GM19240 (cell line): ENCODE measurements at regions not wholly inside any gene's neighbourhood (a gene's known extent, or its start where the extent isn't known, plus 50 kb on each side); places are given as distances from the start of the nearest gene placed in this dataset.
A peak's percentile ranks its signal among the peaks of the same experiment; 100 is the strongest.

Source experiments
- DNase-seq: peaks from one replicate; pipeline ENCODE4 v3.0.0; 2011; ENCODE audit warnings: low spot score; ENCODE audit not compliant: insufficient read length

DNA sequence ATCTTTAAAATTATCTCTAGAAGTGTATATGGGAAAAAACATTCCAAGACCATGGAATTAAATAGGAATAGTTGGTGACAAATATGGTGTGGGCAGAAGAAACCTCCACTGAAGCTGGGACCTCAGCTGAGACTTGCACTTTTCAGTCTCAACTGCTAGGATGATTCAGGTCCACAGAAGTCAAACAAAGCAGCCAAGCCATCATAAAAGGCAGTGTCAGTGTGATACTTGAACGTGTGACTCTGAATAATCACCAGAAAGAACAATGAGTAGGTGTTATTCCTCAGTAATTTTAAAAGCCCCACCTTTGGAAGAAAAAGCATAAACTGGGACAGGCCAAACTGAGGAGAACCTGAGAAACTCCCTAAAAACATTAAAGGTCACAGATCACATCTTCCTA, 90.7 kb downstream of the ZNF281 start:
- no peak for DNase-seq

GRCh38 chr1:200317236-200317635, 92.6 kb downstream of the ZNF281 start:
- DNase-seq = no peak

GRCh38 chr1:200316148-200316803, 93.6 kb downstream of the ZNF281 start:
- no peak for DNase-seq

DNA sequence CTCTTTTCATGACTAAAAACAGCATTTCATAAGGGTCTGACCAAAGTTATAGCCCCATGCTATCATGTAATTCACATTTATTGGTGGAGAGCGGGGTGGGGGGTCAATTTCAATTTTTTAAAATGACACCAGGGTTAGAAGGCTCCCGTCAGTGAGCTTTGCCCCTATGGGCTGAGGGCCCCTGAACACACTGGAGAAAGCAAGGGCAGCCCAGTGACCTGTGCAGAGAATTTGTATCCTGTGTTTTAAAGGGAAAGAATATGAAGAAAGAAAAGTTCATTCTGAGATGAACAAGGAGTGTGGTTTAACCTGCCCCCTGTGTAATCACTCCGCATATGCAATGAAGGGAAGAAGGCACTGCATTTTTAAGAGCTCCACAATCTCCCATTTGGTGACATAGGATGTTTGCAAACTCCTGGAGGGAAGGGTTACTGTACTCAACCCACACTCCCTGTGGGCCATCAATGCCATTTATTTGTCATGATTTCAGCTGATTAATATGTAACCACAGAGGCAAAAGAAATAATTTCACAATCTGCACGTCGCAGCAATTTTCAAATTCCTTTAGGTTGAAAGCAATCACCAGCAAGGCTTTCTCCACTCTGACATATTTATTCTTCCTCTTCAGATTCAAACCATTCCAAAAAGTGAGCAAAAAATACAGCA, 95.6 kb downstream of the ZNF281 start:
- no peak for DNase-seq

DNA sequence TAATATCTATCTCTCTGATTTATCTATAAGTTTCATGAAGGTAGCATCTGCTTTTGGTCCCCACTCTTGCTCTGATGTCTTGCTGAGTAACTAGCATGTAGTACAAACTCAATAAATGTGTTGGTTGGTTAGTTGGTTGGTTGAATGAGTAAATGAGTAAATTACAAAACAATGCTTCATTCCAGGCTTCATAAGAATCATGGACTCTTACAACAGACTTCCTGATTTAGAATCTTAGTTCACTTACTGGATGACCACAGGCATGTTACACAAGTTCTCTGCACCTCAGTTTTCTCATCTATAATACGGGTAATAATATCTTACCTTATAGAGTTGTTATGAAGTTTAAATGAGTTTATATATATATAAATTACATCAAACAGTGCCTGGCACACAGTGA, 98.6 kb downstream of the ZNF281 start:
- DNase-seq = no peak

GRCh38 chr1:200310824-200311223, 99.0 kb downstream of the ZNF281 start:
- DNase-seq = no peak

- no peak for DNase-seq
These were observed 102.1 kb downstream of the ZNF281 start for GRCh38 chr1:200307755-200308066.

DNA sequence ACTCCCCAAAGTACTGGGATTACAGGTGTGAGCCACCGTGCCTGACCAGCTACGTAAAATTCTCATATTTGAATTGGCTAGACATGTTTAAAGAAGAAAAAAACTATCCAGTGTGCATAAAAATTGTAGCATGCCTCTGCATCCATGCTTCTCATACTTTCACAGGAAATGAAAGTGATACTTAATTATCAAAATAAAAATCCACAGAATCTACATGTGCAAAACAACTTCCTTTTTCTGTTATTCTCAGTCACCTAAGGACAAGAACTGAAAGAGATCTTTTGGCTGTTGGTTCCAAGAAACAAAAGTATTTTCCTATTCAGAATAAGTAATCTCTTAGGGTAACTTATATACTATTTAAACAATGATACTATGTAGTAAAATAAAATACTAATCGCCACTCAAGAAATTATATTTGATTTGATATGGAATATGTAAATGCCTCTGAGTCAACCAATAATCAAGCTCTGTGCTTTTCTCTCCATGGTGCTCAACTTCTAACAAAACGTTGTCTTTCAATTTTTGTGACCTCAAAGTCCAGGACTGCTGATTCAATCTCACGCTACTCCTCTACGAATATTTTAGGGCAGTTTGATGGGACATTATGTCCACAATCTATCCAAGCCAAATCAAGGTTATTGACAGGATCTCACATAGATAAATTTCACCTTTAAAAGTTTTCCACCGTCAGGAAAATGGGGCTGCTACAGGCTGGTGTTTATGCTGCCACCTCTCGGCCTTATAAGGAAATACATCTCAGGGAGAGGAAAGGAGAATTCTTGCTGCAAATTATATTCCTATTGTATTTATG, 102.7 kb downstream of the ZNF281 start:
- DNase-seq = peak; percentile 27

DNA sequence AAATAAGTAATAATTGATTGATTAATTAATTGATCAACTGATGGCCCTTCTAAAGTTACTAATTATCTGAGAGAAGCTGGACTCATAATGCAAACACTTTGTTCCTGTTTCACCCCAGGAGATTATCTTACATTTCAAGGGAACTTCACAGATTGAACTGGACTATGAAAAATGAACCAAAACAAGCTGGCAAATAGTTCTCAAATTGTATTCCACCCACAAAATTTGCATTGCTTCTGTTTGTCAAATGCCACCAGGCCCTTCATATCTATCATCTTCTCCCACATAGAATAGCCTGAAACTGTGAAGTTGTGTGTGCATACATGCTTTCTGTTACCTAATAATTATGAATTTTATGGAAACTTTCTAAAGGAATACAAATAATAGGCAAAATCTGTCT, 104.0 kb downstream of the ZNF281 start:
- DNase-seq = no peak

GRCh38 chr1:200304171-200304570, 105.7 kb downstream of the ZNF281 start:
- DNase-seq = no peak

DNA sequence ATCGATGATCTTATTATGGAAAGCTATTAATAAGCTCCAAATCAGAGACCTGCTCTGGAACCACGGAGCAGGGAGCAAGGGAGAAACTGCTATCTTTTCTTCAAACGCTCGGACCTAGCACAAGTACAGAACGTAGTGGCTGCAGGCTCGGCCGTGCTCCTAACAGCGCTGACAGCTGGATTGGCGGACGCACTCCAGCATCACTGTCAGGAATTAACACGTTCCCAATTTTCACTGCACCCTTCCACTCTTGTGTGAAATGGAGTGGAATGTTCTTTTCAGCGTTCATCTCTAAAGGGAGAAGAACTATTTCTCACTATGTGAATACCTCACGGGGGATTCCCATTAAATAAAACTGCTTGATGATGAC, 106.9 kb downstream of the ZNF281 start:
- DNase-seq = no peak

GRCh38 chr1:200302192-200302920, 107.5 kb downstream of the ZNF281 start:
- peak; percentile 23 for DNase-seq

DNA sequence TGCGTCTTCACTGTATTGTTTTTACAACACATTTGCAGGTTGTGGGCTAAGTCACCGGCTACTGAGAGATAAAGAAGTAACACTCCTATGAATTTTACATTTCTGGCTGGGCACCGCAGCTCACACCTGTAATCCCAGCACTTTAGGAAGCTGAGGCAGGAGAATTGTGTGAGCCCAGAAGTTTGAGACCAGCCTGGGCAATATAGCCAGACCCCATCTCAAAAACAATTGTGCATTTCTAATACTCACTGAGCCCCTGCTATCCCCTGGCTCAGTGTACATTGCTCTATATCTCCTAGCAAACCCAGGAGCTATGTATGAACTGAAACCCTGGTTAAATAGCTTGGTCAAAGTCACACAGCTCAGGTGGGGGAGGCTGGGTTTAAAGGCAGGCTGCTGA, 108.7 kb downstream of the ZNF281 start:
- DNase-seq = no peak

DNA sequence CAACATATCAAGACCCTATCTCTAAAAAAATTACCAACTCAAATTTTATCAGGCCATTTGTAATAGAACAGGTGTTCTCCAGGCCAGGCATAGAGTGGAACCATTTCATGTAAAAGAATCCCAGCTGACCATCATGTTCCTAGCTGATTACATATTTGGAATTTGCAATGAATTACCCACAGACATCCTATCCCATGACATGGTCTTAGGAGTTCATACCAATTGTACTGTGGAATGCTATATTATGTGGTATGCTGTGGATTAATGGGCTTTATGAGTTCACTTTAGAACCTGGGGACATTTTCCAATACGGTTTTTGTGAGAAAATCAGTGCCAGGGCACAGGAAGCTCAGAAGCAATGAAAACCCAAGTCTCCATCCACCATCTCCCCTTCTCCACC, 110.3 kb downstream of the ZNF281 start:
- no peak for DNase-seq

DNA sequence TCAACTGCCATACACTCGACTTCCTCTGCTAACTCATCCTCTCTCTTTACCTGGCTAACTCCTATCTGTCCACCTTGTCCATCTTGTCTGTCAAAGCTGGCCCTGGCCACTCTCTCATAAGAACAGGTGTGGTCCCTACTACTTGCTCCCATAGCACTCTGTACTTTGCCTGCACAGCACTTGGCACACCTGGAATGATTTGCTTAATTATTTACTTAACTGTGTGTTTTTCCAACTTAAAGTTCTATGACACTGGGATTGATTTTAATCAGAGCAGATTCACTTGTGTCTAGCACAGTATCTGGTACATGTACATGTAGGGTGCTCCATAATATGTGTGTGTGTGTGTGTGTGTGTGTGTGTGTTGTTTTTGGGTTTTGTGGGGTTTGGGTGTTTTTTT, 111.6 kb downstream of the ZNF281 start:
- DNase-seq = no peak

DNA sequence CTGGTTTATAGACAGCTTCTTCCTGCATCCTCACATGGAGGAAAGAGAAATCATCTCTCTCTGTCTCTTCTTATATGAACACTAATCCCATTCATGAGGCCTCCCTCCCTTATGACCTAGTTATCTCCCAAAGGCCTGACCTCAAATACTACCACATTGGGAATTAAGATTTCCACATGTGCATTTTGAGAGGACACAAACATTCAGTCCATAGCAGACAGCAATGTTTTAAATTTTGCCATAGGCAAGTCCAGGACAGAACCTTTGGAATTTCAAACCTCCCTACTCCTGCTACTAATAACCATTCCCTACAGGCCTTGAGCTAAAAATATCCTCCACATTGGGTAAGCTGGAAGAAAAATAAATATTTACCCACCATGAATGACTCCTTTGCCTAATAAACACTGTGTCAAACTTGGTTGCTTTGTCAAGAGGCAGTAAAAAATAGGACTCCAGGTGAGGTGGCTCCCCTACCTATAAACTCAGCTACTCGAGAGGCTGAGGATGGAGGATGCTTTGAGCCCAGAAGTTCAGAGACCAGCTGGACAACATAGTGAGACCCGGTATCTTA, 113.7 kb downstream of the ZNF281 start:
- DNase-seq = no peak

- DNase-seq = no peak
These were observed 115.6 kb downstream of the ZNF281 start for GRCh38 chr1:200294241-200294640.

- DNase-seq = no peak
These were observed 117.1 kb downstream of the ZNF281 start for GRCh38 chr1:200292699-200293098.

- no peak for DNase-seq
These were observed 118.7 kb downstream of the ZNF281 start for GRCh38 chr1:200291106-200291505.

- no peak for DNase-seq
These were observed 119.7 kb downstream of the ZNF281 start for GRCh38 chr1:200290010-200290685.

GRCh38 chr1:200288226-200288625, 121.6 kb downstream of the ZNF281 start:
- DNase-seq = no peak
